ENCODE measurements at regions not wholly inside any gene's neighbourhood (a gene's known extent, or its start where the extent isn't known, plus 50 kb on each side); places are given as distances from the start of the nearest gene placed in this dataset.
A peak's percentile ranks its signal among the peaks of the same experiment; 100 is the strongest.

GRCh38 chr2:105989070-105989469, 205.0 kb downstream of the UXS1 start:
- no peak for TF ChIP-seq JUND (IDR thresholded peaks at IDR 0.05; ENCODE audit: low read depth)
- in situ Hi-C loops (cut with HindIII; ENCODE audit: low pct_unique_long_range_greater_than_20kb, low sequenced_read_pairs), result no loop called here
- DNase-seq (ENCODE audit: low read depth in 1 of 2, low spot score in 1 of 2), result no peak

GRCh38 chr2:105977807-105978206, 216.3 kb downstream of the UXS1 start:
- no peak for DNase-seq (ENCODE audit: low read depth in 1 of 2, low spot score in 1 of 2)
- in situ Hi-C loops (cut with HindIII; ENCODE audit: low pct_unique_long_range_greater_than_20kb, low sequenced_read_pairs), result no loop called here
- TF ChIP-seq JUND (IDR thresholded peaks at IDR 0.05; ENCODE audit: low read depth), result no peak

- no peak for DNase-seq (ENCODE audit: low read depth in 1 of 2, low spot score in 1 of 2)
- TF ChIP-seq JUND (IDR thresholded peaks at IDR 0.05; ENCODE audit: low read depth), result no peak
These were observed 216.9 kb downstream of the UXS1 start for GRCh38 chr2:105977212-105977611.

GRCh38 chr2:105974812-105975211, 219.3 kb downstream of the UXS1 start:
- no peak for TF ChIP-seq JUND (IDR thresholded peaks at IDR 0.05; ENCODE audit: low read depth)
- in situ Hi-C loops (cut with HindIII; ENCODE audit: low pct_unique_long_range_greater_than_20kb, low sequenced_read_pairs), result no loop called here
- no peak for DNase-seq (ENCODE audit: low read depth in 1 of 2, low spot score in 1 of 2)

More at GRCh38 chr2:105977212-105977611, 216.9 kb downstream of the UXS1 start:
- in situ Hi-C loops (cut with HindIII; ENCODE audit: low pct_unique_long_range_greater_than_20kb, low sequenced_read_pairs), result no loop called here

GRCh38 chr2:105972927-105973326, 221.2 kb downstream of the UXS1 start:
- TF ChIP-seq JUND (IDR thresholded peaks at IDR 0.05; ENCODE audit: low read depth), result no peak
- in situ Hi-C loops (cut with HindIII; ENCODE audit: low pct_unique_long_range_greater_than_20kb, low sequenced_read_pairs), result no loop called here
- DNase-seq (ENCODE audit: low read depth in 1 of 2, low spot score in 1 of 2), result no peak

GRCh38 chr2:105972246-105972645, 221.9 kb downstream of the UXS1 start:
- in situ Hi-C loops (cut with HindIII; ENCODE audit: low pct_unique_long_range_greater_than_20kb, low sequenced_read_pairs), result no loop called here
- no peak for TF ChIP-seq JUND (IDR thresholded peaks at IDR 0.05; ENCODE audit: low read depth)

GRCh38 chr2:105969552-105969951, 224.5 kb downstream of the UXS1 start:
- DNase-seq (ENCODE audit: low read depth in 1 of 2, low spot score in 1 of 2), result peak in 1 of 2 experiments; percentile 42
- in situ Hi-C loops (cut with HindIII; ENCODE audit: low pct_unique_long_range_greater_than_20kb, low sequenced_read_pairs), result no loop called here
- TF ChIP-seq JUND (IDR thresholded peaks at IDR 0.05; ENCODE audit: low read depth), result no peak

More at GRCh38 chr2:105972246-105972645, 221.9 kb downstream of the UXS1 start:
- no peak for DNase-seq (ENCODE audit: low read depth in 1 of 2, low spot score in 1 of 2)

GRCh38 chr2:105962221-105962620, 217.5 kb downstream of the NCK2 start:
- TF ChIP-seq JUND (IDR thresholded peaks at IDR 0.05; ENCODE audit: low read depth), result no peak
- in situ Hi-C loops (cut with HindIII; ENCODE audit: low pct_unique_long_range_greater_than_20kb, low sequenced_read_pairs), result no loop called here
- no peak for DNase-seq (ENCODE audit: low read depth in 1 of 2, low spot score in 1 of 2)

GRCh38 chr2:105961599-105962146, 217.0 kb downstream of the NCK2 start:
- in situ Hi-C loops (cut with HindIII; ENCODE audit: low pct_unique_long_range_greater_than_20kb, low sequenced_read_pairs), result no loop called here
- TF ChIP-seq JUND (IDR thresholded peaks at IDR 0.05; ENCODE audit: low read depth), result no peak
- no peak for DNase-seq (ENCODE audit: low read depth in 1 of 2, low spot score in 1 of 2)

GRCh38 chr2:105959357-105959756, 214.6 kb downstream of the NCK2 start:
- no peak for TF ChIP-seq JUND (IDR thresholded peaks at IDR 0.05; ENCODE audit: low read depth)
- in situ Hi-C loops (cut with HindIII; ENCODE audit: low pct_unique_long_range_greater_than_20kb, low sequenced_read_pairs), result no loop called here
- DNase-seq (ENCODE audit: low read depth in 1 of 2, low spot score in 1 of 2), result no peak

- no peak for TF ChIP-seq JUND (IDR thresholded peaks at IDR 0.05; ENCODE audit: low read depth)
- in situ Hi-C loops (cut with HindIII; ENCODE audit: low pct_unique_long_range_greater_than_20kb, low sequenced_read_pairs), result no loop called here
- peak in 1 of 2 experiments; percentile 32 for DNase-seq (ENCODE audit: low read depth in 1 of 2, low spot score in 1 of 2)
These were observed 210.2 kb downstream of the NCK2 start for GRCh38 chr2:105954891-105955290.

- no peak for DNase-seq (ENCODE audit: low read depth in 1 of 2, low spot score in 1 of 2)
- in situ Hi-C loops (cut with HindIII; ENCODE audit: low pct_unique_long_range_greater_than_20kb, low sequenced_read_pairs), result no loop called here
- TF ChIP-seq JUND (IDR thresholded peaks at IDR 0.05; ENCODE audit: low read depth), result no peak
These were observed 209.2 kb downstream of the NCK2 start for GRCh38 chr2:105953942-105954341.

- in situ Hi-C loops (cut with HindIII; ENCODE audit: low pct_unique_long_range_greater_than_20kb, low sequenced_read_pairs), result no loop called here
- DNase-seq (ENCODE audit: low read depth in 1 of 2, low spot score in 1 of 2), result no peak
- no peak for TF ChIP-seq JUND (IDR thresholded peaks at IDR 0.05; ENCODE audit: low read depth)
These were observed 207.4 kb downstream of the NCK2 start for GRCh38 chr2:105952131-105952530.

- TF ChIP-seq JUND (IDR thresholded peaks at IDR 0.05; ENCODE audit: low read depth), result no peak
- in situ Hi-C loops (cut with HindIII; ENCODE audit: low pct_unique_long_range_greater_than_20kb, low sequenced_read_pairs), result no loop called here
- DNase-seq (ENCODE audit: low read depth in 1 of 2, low spot score in 1 of 2), result no peak
These were observed 206.6 kb downstream of the NCK2 start for GRCh38 chr2:105951384-105951694.
